ENCODE measurements at regions not wholly inside any gene's neighbourhood (a gene's known extent, or its start where the extent isn't known, plus 50 kb on each side); places are given as distances from the start of the nearest gene placed in this dataset.

DNA sequence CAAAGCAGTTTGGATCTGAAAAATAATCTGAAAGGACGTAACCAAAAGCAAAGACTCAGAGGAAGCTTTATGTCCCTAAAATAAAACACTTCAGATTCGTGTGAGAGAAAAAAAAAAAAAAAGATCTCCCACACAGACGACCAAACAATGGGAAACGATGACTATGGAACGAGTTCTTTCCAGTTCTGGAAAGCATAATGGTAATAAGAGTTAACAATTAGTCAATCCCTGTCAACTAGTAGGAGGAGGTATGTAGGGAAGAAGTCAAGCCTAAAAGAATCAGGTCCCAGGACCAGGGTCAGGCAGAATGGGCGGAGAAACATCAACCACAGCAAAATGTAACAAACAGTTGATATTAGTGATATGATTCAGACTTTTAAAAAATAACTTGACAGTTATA, 170.3 kb upstream of the SETBP1 start:
- no peaks in the 10 kb centered on the region for H3K4me1 Mint-ChIP-seq
- CTCF ChIA-PET (ENCODE audit: partially characterized antibody): no interaction called here
- no peaks in the 10 kb centered on the region for H3K9me3 ChIP-seq (ENCODE audit: control insufficient read depth in 1 of 2, low read length in 2 of 2)
- peaks cover 1 to 3% of the 10 kb centered on the region in 2 donors for H3K27me3 Mint-ChIP-seq
- H3K36me3 ChIP-seq (ENCODE audit: insufficient read depth, low read length): no peaks in the 10 kb centered on the region
- no peak overlapping the region for H3K4me3 ChIP-seq (ENCODE audit: low read length in 2 of 2)
- no peaks in the 10 kb centered on the region for H3K27me3 ChIP-seq (ENCODE audit: insufficient read depth, low read length)
- no peaks in the 10 kb centered on the region for H3K36me3 Mint-ChIP-seq
- H3K27ac ChIP-seq (ENCODE audit: low read depth, low read length): no peak overlapping the region
- no peak overlapping the region for H3K4me3 Mint-ChIP-seq
- no peak for DNase-seq
- POLR2A ChIA-PET (ENCODE audit: partially characterized antibody): no interaction called here
- no peak overlapping the region for H3K27ac Mint-ChIP-seq
- H3K4me1 ChIP-seq (ENCODE audit: insufficient read depth, low read length): no peaks in the 10 kb centered on the region
- H3K9me3 Mint-ChIP-seq: no peaks in the 10 kb centered on the region
- intact Hi-C loops (cut with micrococcal nuclease): no loop called here

DNA sequence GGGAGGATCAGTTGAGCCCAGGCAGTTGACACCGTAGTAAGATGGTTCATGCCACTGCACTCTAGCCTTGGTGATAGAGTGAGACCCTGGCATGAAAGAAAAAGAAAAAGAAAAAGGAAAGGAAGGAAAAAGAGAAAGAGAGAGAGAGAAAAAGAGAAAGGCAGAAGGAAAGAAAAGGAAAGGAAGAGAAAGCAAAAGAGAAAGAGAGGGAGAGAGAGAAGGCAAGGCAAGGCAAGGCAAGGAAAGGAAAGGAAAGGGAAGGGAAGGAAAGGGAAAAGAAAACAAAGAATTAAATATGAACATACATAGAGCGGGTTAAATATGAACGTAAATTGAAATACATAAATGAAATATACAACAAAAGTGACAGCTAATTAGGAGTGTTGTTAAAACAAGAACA, 167.5 kb upstream of the SETBP1 start:
- POLR2A ChIA-PET (ENCODE audit: partially characterized antibody): no interaction called here
- H3K9me3 Mint-ChIP-seq: no peaks in the 10 kb centered on the region
- H3K27ac Mint-ChIP-seq: no peak overlapping the region
- CTCF ChIA-PET (ENCODE audit: partially characterized antibody): no interaction called here
- Histone ChIP-seq H3K4me3 (ENCODE audit: low read length in 2 of 2) (no peak overlapping the region), H3K27ac (ENCODE audit: low read depth, low read length) (no peak overlapping the region), H3K9me3 (ENCODE audit: control insufficient read depth in 1 of 2, low read length in 2 of 2) (no peaks in the 10 kb centered on the region), H3K36me3 (ENCODE audit: insufficient read depth, low read length) (no peaks in the 10 kb centered on the region), H3K4me1 (ENCODE audit: insufficient read depth, low read length) (no peaks in the 10 kb centered on the region), H3K27me3 (ENCODE audit: insufficient read depth, low read length) (no peaks in the 10 kb centered on the region)
- no peaks in the 10 kb centered on the region for H3K4me1 Mint-ChIP-seq
- no peak overlapping the region for H3K4me3 Mint-ChIP-seq
- no peaks in the 10 kb centered on the region for H3K36me3 Mint-ChIP-seq
- peaks cover 3 to 4% of the 10 kb centered on the region in 2 donors for H3K27me3 Mint-ChIP-seq
- DNase-seq: no peak
- intact Hi-C loops (cut with micrococcal nuclease): no loop called here

GRCh38 chr18:44514106-44514505, 166.6 kb upstream of the SETBP1 start:
- H3K4me1 ChIP-seq (ENCODE audit: insufficient read depth, low read length): no peaks in the 10 kb centered on the region
- H3K27me3 ChIP-seq (ENCODE audit: insufficient read depth, low read length): no peaks in the 10 kb centered on the region
- ChIA-PET CTCF (ENCODE audit: partially characterized antibody) (no interaction called here), POLR2A (ENCODE audit: partially characterized antibody) (no interaction called here)
- intact Hi-C loops (cut with micrococcal nuclease): no loop called here
- no peak for DNase-seq
- no peaks in the 10 kb centered on the region for H3K4me1 Mint-ChIP-seq
- H3K9me3 Mint-ChIP-seq: no peaks in the 10 kb centered on the region
- no peak overlapping the region for H3K27ac Mint-ChIP-seq
- no peaks in the 10 kb centered on the region for H3K9me3 ChIP-seq (ENCODE audit: control insufficient read depth in 1 of 2, low read length in 2 of 2)
- H3K36me3 Mint-ChIP-seq: no peaks in the 10 kb centered on the region
- H3K36me3 ChIP-seq (ENCODE audit: insufficient read depth, low read length): no peaks in the 10 kb centered on the region
- H3K4me3 Mint-ChIP-seq: no peak overlapping the region
- peaks cover 3 to 7% of the 10 kb centered on the region in 2 donors for H3K27me3 Mint-ChIP-seq
- no peak overlapping the region for H3K4me3 ChIP-seq (ENCODE audit: low read length in 2 of 2)
- H3K27ac ChIP-seq (ENCODE audit: low read depth, low read length): no peak overlapping the region

GRCh38 chr18:44514766-44515165, 165.9 kb upstream of the SETBP1 start:
- Mint-ChIP-seq H3K27ac (no peak overlapping the region), H3K4me3 (no peak overlapping the region), H3K36me3 (no peaks in the 10 kb centered on the region), H3K4me1 (no peaks in the 10 kb centered on the region), H3K9me3 (no peaks in the 10 kb centered on the region), H3K27me3 (peaks cover 2 to 7% of the 10 kb centered on the region in 2 donors)
- no peaks in the 10 kb centered on the region for H3K4me1 ChIP-seq (ENCODE audit: insufficient read depth, low read length)
- no peaks in the 10 kb centered on the region for H3K36me3 ChIP-seq (ENCODE audit: insufficient read depth, low read length)
- DNase-seq: no peak
- intact Hi-C loops (cut with micrococcal nuclease): no loop called here
- CTCF ChIA-PET (ENCODE audit: partially characterized antibody): no interaction called here
- POLR2A ChIA-PET (ENCODE audit: partially characterized antibody): no interaction called here
- H3K9me3 ChIP-seq (ENCODE audit: control insufficient read depth in 1 of 2, low read length in 2 of 2): no peaks in the 10 kb centered on the region
- no peak overlapping the region for H3K27ac ChIP-seq (ENCODE audit: low read depth, low read length)
- H3K4me3 ChIP-seq (ENCODE audit: low read length in 2 of 2): no peak overlapping the region
- H3K27me3 ChIP-seq (ENCODE audit: insufficient read depth, low read length): no peaks in the 10 kb centered on the region

DNA sequence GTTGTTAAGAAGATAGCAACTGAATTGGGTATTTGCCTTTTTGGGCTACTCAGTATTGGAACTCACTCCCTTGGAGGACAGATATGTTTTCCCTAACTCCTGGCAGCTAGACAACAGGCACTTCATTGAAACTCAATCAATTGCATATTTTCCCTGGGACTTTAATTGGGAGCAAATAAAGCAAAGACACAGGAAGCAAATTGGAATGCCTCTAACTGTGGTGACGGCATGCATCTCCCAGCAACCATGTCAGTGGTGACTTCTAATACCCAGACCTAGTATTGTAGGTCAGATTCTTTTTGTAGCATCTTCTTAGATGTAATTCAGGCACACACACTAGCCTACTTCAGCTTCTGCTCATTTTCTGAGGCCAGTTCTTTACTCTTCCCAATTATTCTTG, 164.2 kb upstream of the SETBP1 start:
- Mint-ChIP-seq H3K4me3 (no peak overlapping the region), H3K27ac (no peak overlapping the region), H3K9me3 (no peaks in the 10 kb centered on the region), H3K36me3 (no peaks in the 10 kb centered on the region), H3K27me3 (peaks cover 0 to 5% of the 10 kb centered on the region in 2 donors), H3K4me1 (no peaks in the 10 kb centered on the region)
- ChIA-PET POLR2A (ENCODE audit: partially characterized antibody) (no interaction called here), CTCF (ENCODE audit: partially characterized antibody) (no interaction called here)
- Histone ChIP-seq H3K36me3 (ENCODE audit: insufficient read depth, low read length) (no peaks in the 10 kb centered on the region), H3K27me3 (ENCODE audit: insufficient read depth, low read length) (no peaks in the 10 kb centered on the region), H3K4me3 (ENCODE audit: low read length in 2 of 2) (no peak overlapping the region), H3K4me1 (ENCODE audit: insufficient read depth, low read length) (no peaks in the 10 kb centered on the region), H3K27ac (ENCODE audit: low read depth, low read length) (no peak overlapping the region), H3K9me3 (ENCODE audit: control insufficient read depth in 1 of 2, low read length in 2 of 2) (no peaks in the 10 kb centered on the region)
- DNase-seq: no peak
- intact Hi-C loops (cut with micrococcal nuclease): no loop called here

DNA sequence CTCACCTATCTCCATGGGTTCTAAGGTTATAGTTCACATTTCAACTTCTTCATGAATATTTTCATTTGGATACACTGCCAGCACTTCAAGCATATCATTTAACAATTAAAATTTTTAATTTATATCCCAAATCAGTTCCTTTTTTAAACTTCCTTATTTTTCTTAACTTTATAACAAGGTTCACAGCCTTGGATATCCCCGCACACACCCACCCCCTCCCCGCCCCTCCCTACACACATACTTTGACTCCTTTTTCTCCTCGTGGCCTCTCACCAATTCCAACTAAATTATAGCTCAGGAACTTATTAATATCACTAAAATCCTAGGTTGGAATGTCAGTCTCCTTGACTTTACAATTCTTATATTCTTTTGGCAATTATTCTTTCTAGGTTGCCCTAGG, 163.6 kb upstream of the SETBP1 start:
- H3K27ac Mint-ChIP-seq: no peak overlapping the region
- H3K4me3 ChIP-seq (ENCODE audit: low read length in 2 of 2): no peak overlapping the region
- H3K4me3 Mint-ChIP-seq: no peak overlapping the region
- no peak overlapping the region for H3K27ac ChIP-seq (ENCODE audit: low read depth, low read length)
- H3K27me3 Mint-ChIP-seq: peaks cover 0 to 5% of the 10 kb centered on the region in 2 donors
- no peaks in the 10 kb centered on the region for H3K36me3 ChIP-seq (ENCODE audit: insufficient read depth, low read length)
- H3K9me3 Mint-ChIP-seq: peaks cover 0 to 3% (median 0%) of the 10 kb centered on the region in 8 donors
- DNase-seq: no peak
- ChIA-PET POLR2A (ENCODE audit: partially characterized antibody) (no interaction called here), CTCF (ENCODE audit: partially characterized antibody) (no interaction called here)
- H3K9me3 ChIP-seq (ENCODE audit: control insufficient read depth in 1 of 2, low read length in 2 of 2): no peaks in the 10 kb centered on the region
- no peaks in the 10 kb centered on the region for H3K27me3 ChIP-seq (ENCODE audit: insufficient read depth, low read length)
- no peaks in the 10 kb centered on the region for H3K4me1 ChIP-seq (ENCODE audit: insufficient read depth, low read length)
- no peaks in the 10 kb centered on the region for H3K36me3 Mint-ChIP-seq
- no peaks in the 10 kb centered on the region for H3K4me1 Mint-ChIP-seq
- intact Hi-C loops (cut with micrococcal nuclease): no loop called here

- H3K4me3 ChIP-seq (ENCODE audit: low read length in 2 of 2): no peak overlapping the region
- no peaks in the 10 kb centered on the region for H3K4me1 ChIP-seq (ENCODE audit: insufficient read depth, low read length)
- POLR2A ChIA-PET (ENCODE audit: partially characterized antibody): no interaction called here
- CTCF ChIA-PET (ENCODE audit: partially characterized antibody): no interaction called here
- H3K36me3 Mint-ChIP-seq: no peaks in the 10 kb centered on the region
- no peaks in the 10 kb centered on the region for H3K27me3 ChIP-seq (ENCODE audit: insufficient read depth, low read length)
- H3K4me3 Mint-ChIP-seq: no peak overlapping the region
- DNase-seq: no peak
- peaks cover 0 to 8% (median 0%) of the 10 kb centered on the region in 8 donors for H3K9me3 Mint-ChIP-seq
- no peaks in the 10 kb centered on the region for H3K36me3 ChIP-seq (ENCODE audit: insufficient read depth, low read length)
- no peaks in the 10 kb centered on the region for H3K4me1 Mint-ChIP-seq
- no peaks in the 10 kb centered on the region for H3K9me3 ChIP-seq (ENCODE audit: control insufficient read depth in 1 of 2, low read length in 2 of 2)
- no peak overlapping the region for H3K27ac Mint-ChIP-seq
- peaks cover 0 to 5% of the 10 kb centered on the region in 2 donors for H3K27me3 Mint-ChIP-seq
- no peak overlapping the region for H3K27ac ChIP-seq (ENCODE audit: low read depth, low read length)
- intact Hi-C loops (cut with micrococcal nuclease): no loop called here
These were observed 162.5 kb upstream of the SETBP1 start for GRCh38 chr18:44518091-44518615.

GRCh38 chr18:44518666-44519065, 162.0 kb upstream of the SETBP1 start:
- no peaks in the 10 kb centered on the region for H3K4me1 Mint-ChIP-seq
- DNase-seq: no peak
- H3K9me3 Mint-ChIP-seq: peaks cover 0 to 8% (median 0%) of the 10 kb centered on the region in 8 donors
- Histone ChIP-seq H3K27me3 (ENCODE audit: insufficient read depth, low read length) (no peaks in the 10 kb centered on the region), H3K4me3 (ENCODE audit: low read length in 2 of 2) (no peak overlapping the region), H3K27ac (ENCODE audit: low read depth, low read length) (no peak overlapping the region), H3K9me3 (ENCODE audit: control insufficient read depth in 1 of 2, low read length in 2 of 2) (no peaks in the 10 kb centered on the region), H3K4me1 (ENCODE audit: insufficient read depth, low read length) (no peaks in the 10 kb centered on the region), H3K36me3 (ENCODE audit: insufficient read depth, low read length) (no peaks in the 10 kb centered on the region)
- H3K27ac Mint-ChIP-seq: no peak overlapping the region
- ChIA-PET POLR2A (ENCODE audit: partially characterized antibody) (no interaction called here), CTCF (ENCODE audit: partially characterized antibody) (interaction anchor here (0.5 kb wide), 1 partner anchor 112 kb away, joined by 3 read pairs; no protein-coding TSS in a partner anchor)
- H3K4me3 Mint-ChIP-seq: no peak overlapping the region
- H3K27me3 Mint-ChIP-seq: peaks cover 0 to 5% of the 10 kb centered on the region in 2 donors
- H3K36me3 Mint-ChIP-seq: no peaks in the 10 kb centered on the region
- intact Hi-C loops (cut with micrococcal nuclease): no loop called here

Data from CD4-positive, alpha-beta memory T cell (primary cell).